SH-SY5Y (cell line): ENCODE measurements at regions not wholly inside any gene's neighbourhood (a gene's known extent, or its start where the extent isn't known, plus 50 kb on each side); places are given as distances from the start of the nearest gene placed in this dataset.

Experiments
- GATA2 ChIP-seq: IDR thresholded peaks from 2 replicates; pipeline ENCODE4 v1.6.1; 2011; ENCODE audit warnings: mild to moderate bottlenecking, low read depth, low read length
- GATA3 ChIP-seq: IDR thresholded peaks from 2 replicates; pipeline ENCODE4 v1.6.1; 2011; ENCODE audit warnings: low read depth, mild to moderate bottlenecking, low read length, moderate library complexity

- no peak for TF ChIP-seq GATA2
- no peak for TF ChIP-seq GATA3
Measured at GRCh38 chr14:40222996-40223395, 790.8 kb upstream of the FBXO33 start.
